ENCODE measurements at regions not wholly inside any gene's neighbourhood (a gene's known extent, or its start where the extent isn't known, plus 50 kb on each side); places are given as distances from the start of the nearest gene placed in this dataset.

GRCh38 chr5:8647111-8647510, 778.2 kb downstream of the MTRR start:
- TF ChIP-seq ARNTL (CRISPR knock-in tag; IDR thresholded peaks at IDR 0.05) (no peak), JUN (CRISPR knock-in tag; IDR thresholded peaks at IDR 0.05) (no peak), POLR2A (IDR thresholded peaks at IDR 0.05; ENCODE audit: insufficient read depth in 1 of 2, low read depth in 2 of 2, low read length in 2 of 2) (no peak), RAD21 (CRISPR knock-in tag; IDR thresholded peaks at IDR 0.05) (no peak), MIER2 (CRISPR knock-in tag; IDR thresholded peaks at IDR 0.05) (no peak), SMARCC2 (IDR thresholded peaks at IDR 0.05) (no peak), EZH2 (conservative IDR thresholded peaks at IDR 0.05; ENCODE audit: low read depth, low read length) (no peak), TEAD3 (CRISPR knock-in tag; optimal IDR thresholded peaks at IDR 0.05; ENCODE audit: borderline replicate concordance) (no peak), FOXM1 (CRISPR knock-in tag; IDR thresholded peaks at IDR 0.05) (no peak), REL (CRISPR knock-in tag; conservative IDR thresholded peaks at IDR 0.05) (no peak)
